HL-60 (cell line): ENCODE measurements at regions not wholly inside any gene's neighbourhood (a gene's known extent, or its start where the extent isn't known, plus 50 kb on each side); places are given as distances from the start of the nearest gene placed in this dataset.

ENCODE experiments used
- DNase-seq, 2 experiments: peaks; one replicate each; pipeline ENCODE4 v3.0.0-alpha.2; 2010 to 2020; ENCODE audit warnings: low read depth in 1 of 2, low spot score in 1 of 2
- H3K27ac ChIP-seq: fragments of 250-450 bp; sonication (Bioruptor Pico); replicated peaks from 2 replicates; pipeline ENCODE4 v1.5.1; 2020; ENCODE audit warnings: mild to moderate bottlenecking, moderate library complexity
- H3K27me3 ChIP-seq: fragments of 250-450 bp; sonication (Bioruptor Pico); 2 replicates; pipeline ENCODE4 v1.5.1; 2021; ENCODE audit warnings: mild to moderate bottlenecking, moderate library complexity; ENCODE audit not compliant: insufficient read depth, poor library complexity, severe bottlenecking
- H3K4me3 ChIP-seq: replicated peaks from 2 replicates; pipeline ENCODE4 v1.5.1; 2011; ENCODE audit warnings: mild to moderate bottlenecking, control low read depth, low read length; ENCODE audit not compliant: insufficient read depth
- GABPA ChIP-seq: IDR thresholded peaks from 2 replicates; pipeline ENCODE4 v1.6.1; 2012; ENCODE audit warnings: low read depth
- POLR2AphosphoS5 ChIP-seq: IDR thresholded peaks from 2 replicates; pipeline ENCODE4 v1.6.1; 2012; ENCODE audit warnings: low read depth
- REST ChIP-seq: IDR thresholded peaks from 2 replicates; pipeline ENCODE4 v1.6.1; 2012; ENCODE audit warnings: low read depth; ENCODE audit not compliant: insufficient replicate concordance
- SPI1 ChIP-seq: IDR thresholded peaks from 2 replicates; pipeline ENCODE4 v1.6.1; 2012; ENCODE audit warnings: low read depth, mild to moderate bottlenecking, borderline replicate concordance
- TF ChIP-seq, protein P1 (sequence below): IDR thresholded peaks from one replicate; pipeline ENCODE4 v1.5.1; 2011; ENCODE audit warnings: low read length, control low read depth, inconsistent platforms; ENCODE audit not compliant: insufficient read depth

DNA sequence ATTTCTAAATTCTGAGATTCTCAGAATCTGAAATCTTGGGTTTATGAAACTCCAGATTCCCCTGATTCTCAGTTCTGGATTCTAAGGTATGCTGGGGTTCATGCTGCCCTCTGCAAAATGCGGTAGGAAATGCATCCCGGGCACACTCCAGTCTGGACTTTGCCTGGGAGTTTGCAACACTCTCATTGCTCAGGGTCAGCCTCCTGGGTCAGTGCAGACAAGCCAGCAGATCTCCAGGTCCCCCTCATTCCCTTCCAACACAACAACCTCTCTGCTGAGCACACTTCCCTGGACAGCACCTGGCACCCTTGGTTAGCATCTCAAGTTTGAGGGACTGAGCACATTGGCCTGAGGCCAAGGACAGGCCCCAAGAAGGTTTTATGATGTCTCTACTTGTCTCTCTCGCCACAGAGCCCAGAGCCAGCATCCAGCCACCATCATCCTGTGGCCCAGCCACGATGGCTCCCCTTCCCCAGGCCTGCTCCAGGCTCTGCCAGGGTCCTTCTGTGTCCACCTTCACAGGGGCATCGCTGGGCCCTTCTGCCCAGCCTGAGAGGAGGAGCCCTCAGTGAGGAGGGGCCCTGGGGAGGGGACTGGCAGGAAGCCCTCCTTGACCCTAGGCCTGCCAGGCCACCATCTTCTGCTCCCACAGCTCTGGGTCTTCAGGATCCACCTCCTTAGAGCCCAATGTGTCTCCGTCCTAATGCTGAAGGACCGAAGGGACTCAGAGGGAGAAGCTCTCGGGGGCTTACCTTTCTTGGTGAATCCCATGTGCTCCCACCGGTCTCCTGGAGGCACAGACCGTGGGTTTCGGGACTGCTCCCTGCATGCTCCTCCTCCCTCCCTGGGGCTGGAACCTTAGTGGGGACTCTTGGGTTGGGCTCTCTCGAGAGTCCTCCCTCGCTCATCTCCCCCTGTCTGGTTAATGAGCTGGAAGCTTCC, 550.7 kb downstream of the PTPRU start:
- TF ChIP-seq POLR2AphosphoS5 (no peak), SPI1 (no peak)
- TF ChIP-seq, protein P1, sequence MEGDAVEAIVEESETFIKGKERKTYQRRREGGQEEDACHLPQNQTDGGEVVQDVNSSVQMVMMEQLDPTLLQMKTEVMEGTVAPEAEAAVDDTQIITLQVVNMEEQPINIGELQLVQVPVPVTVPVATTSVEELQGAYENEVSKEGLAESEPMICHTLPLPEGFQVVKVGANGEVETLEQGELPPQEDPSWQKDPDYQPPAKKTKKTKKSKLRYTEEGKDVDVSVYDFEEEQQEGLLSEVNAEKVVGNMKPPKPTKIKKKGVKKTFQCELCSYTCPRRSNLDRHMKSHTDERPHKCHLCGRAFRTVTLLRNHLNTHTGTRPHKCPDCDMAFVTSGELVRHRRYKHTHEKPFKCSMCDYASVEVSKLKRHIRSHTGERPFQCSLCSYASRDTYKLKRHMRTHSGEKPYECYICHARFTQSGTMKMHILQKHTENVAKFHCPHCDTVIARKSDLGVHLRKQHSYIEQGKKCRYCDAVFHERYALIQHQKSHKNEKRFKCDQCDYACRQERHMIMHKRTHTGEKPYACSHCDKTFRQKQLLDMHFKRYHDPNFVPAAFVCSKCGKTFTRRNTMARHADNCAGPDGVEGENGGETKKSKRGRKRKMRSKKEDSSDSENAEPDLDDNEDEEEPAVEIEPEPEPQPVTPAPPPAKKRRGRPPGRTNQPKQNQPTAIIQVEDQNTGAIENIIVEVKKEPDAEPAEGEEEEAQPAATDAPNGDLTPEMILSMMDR: no peak
- DNase-seq: no peak
- H3K27ac ChIP-seq: no peak overlapping the region
- H3K27me3 ChIP-seq: no peaks in the 10 kb centered on the region
- H3K4me3 ChIP-seq: no peak overlapping the region

DNA sequence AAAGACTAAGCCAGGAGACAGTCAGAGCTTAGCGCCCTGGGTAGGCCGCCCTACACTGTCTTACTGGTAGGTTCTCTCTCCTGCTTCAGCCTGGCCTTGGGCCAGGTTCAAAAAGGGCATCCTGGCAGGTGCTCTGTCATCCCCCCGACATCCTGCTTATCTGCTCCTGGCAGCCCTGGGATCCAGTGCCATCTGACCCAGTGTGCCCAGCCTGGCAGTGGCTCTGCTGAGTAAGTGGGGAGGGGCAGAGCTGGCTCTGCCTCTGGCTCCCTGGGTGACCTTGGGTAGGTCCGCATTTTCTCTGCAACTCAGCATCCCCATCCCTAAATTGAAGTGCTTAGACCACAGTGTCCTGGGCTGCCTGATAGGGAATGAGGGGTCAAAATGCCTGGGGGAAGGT, 549.9 kb downstream of the PTPRU start:
- TF ChIP-seq GABPA (no peak), REST (no peak), SPI1 (no peak), POLR2AphosphoS5 (no peak)
- TF ChIP-seq, protein P1: no peak
- Histone ChIP-seq H3K27ac (no peak overlapping the region), H3K27me3 (no peaks in the 10 kb centered on the region), H3K4me3 (no peak overlapping the region)
- DNase-seq: no peak

- Histone ChIP-seq H3K4me3 (no peak overlapping the region), H3K27me3 (no peaks in the 10 kb centered on the region), H3K27ac (no peak overlapping the region)
- TF ChIP-seq POLR2AphosphoS5 (no peak), SPI1 (no peak), GABPA (no peak), REST (no peak)
- TF ChIP-seq, protein P1: no peak
- DNase-seq: no peak
Observed at GRCh38 chr1:29785554-29785953, 549.2 kb downstream of the PTPRU start.

DNA sequence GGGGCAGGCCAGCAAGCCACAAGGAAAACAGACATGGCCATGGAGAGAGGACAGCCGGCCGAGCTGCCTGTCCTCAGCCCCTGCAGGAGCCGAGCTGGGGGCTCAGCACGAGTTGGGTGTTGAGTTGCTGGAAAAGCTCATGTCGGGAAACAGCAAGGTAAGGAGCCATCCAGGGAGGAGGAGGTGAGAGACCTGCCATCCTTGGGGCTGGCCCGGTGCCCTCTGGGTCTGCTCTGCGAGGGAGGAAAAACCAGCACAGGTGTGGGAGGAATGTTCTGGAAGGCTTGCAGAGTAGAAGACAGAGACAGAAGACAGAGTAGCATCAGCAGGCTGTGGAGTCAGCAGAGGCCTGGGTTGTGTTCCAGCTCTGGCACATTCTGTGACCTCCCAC, 548.8 kb downstream of the PTPRU start:
- DNase-seq: no peak
- TF ChIP-seq SPI1: no peak
- TF ChIP-seq REST: no peak
- TF ChIP-seq POLR2AphosphoS5: no peak
- no peak for TF ChIP-seq GABPA
- TF ChIP-seq, protein P1: no peak
- Histone ChIP-seq H3K4me3 (no peak overlapping the region), H3K27me3 (no peaks in the 10 kb centered on the region), H3K27ac (no peak overlapping the region)
